Activated naive CD8-positive, alpha-beta T cell treated with anti-CD3 and anti-CD28 coated beads, Interleukin-2, amount 50 U/mL, for 16 hours (primary cell): ENCODE measurements at regions not wholly inside any gene's neighbourhood (a gene's known extent, or its start where the extent isn't known, plus 50 kb on each side); places are given as distances from the start of the nearest gene placed in this dataset.
A peak's percentile ranks its signal among the peaks of the same experiment; 100 is the strongest.

Experiments used
- DNase-seq: peaks from one replicate; pipeline ENCODE4 v3.0.0-alpha.2; 2020; ENCODE audit warnings: low read depth, low spot score

DNA sequence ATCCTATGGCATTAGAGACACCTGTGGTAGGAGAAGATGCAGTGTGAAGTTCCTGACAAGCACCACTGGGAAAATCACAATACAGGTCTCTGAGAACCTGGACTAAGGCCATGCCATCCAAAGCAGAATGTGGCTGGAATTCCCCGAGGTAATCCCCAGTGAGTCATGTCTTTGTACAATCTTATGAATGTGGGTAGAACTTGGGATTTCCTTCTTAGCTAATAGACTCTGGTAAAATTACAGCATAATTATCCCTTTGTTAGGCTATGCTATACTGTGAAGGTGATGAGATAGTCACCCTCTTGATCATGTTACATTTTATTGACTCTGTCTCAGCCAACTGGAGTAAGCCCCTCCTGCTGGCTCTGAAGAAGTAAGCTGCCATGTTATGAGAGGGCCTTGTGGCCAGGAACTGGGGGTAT is 224.3 kb upstream of the DCN start:
- DNase-seq = no peak

DNA sequence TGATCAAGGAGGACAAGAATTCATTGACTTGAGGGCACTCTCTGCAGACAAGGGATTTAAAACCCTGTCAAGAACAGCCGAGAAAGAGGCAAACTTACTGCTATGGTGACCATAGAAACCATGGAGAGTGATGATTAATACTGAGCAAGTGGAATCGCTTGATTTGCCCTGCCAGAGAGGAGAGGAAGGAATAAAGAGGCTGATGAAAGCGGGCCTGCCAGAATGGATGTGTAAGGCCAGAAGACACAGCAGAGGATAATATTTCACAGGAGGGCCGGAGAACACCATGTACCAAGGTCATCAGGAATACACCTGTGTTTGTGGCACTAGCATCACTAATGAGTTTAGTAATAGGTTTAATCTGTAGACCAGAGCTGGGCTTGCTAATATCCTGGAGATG is 221.8 kb upstream of the DCN start:
- no peak for DNase-seq

DNA sequence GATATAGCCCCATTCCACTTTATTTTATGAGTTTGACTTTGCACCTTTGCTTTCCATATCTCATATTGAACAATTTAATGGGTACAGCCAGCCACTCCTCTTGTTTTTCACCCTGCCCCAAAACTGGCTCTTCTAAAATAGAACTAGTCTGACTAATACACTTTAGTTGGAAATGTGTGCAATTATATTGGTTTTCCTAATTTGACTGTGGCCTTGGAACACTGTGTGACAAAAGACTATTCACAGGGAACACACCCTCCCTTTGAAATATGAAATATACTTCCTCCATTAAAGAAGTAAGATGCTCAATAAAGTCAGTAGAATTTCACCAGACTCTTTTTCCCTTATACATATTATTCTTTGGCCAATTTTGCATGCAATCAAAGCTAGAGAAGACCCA is 218.6 kb upstream of the DCN start:
- no peak for DNase-seq

DNA sequence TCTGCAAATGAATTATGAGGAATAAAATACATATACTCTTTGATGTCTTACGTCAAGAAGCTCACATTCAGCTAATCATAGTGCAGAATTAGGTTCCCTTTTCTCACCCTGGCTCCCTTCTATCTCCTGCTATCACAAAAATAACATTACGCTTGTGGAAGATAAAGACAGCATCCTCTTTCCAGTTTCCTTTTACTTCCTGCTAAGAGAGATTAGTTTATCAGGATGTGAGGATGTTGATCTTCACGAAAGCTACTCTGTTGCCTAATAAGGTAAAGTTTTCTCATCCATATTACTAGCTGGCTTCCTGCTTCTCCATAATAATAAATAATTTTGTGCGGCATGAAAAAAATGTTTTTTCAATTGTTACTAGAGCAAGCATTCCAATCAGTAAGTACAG is 217.7 kb upstream of the DCN start:
- no peak for DNase-seq

DNA sequence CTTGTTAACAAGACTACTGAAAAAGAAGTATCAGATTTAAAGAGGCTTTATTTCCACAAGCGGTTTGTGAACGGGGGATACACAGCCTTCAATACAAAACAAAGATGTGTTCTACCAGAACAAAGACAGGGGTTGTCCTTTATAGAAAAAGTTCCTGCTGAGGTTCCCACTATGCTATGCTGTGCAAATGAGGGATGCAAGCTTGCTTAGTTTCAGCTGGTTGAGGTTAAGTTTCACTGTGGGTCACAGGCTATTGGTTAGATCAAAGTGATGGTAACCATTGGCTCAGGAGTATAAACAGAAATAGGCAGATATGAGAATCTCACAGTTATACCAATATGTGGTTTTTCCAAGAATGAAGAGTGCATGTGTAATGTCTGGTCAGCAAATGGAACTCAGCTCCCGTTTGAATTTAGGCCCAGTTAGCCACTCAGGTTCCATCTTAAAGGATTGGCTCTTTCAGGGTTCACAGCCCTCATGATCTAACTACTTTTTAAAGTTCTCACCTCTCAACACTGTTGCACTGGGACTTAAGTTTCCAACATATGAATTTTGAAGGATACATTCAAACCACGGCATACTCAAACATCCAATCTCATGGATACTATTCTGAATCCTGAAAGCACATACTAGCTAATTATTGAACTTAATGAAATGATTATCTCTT is 215.4 kb upstream of the DCN start:
- DNase-seq = no peak

DNA sequence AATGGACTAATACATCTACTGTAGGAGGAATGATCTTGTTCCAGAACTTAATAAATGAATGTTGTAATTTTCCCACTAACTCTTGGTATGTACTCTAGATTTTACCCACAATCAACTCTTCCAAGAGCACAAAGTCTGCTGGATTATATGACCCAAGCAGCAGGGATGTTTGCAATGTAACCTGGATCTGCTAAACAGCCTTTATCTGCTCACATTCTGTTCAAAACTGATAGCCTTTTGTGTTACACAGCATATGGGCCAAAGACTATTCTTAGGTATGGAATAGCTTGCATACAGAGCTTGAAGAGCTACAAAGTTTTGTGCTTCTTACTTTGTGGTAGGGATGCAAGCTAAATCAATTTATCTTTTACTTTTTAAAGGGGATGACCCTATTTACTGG is 213.7 kb upstream of the DCN start:
- no peak for DNase-seq

DNA sequence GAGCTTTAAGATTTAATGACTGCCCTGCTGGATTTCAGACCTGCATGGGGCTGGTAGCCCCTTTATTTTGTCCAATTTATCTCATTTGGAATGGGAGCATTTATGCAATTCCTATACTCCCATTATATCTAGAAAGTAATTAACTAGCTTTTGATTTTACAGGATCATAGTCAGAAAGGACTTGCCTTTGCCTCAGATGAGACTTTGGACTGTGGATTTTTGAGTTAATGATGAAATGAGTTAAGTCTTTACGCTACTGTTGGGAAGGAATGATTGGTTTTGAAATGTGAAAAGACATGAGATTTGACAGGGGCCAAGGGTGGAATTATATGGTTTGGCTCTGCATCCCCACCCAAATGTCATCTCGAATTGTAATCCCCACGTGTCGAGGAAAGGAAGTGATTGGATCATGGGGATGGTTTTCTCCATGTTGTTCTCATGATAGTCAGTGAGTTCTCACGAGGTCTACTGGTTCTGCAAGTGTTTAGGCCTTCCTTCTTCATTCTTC is 213.1 kb upstream of the DCN start:
- no peak for DNase-seq

DNA sequence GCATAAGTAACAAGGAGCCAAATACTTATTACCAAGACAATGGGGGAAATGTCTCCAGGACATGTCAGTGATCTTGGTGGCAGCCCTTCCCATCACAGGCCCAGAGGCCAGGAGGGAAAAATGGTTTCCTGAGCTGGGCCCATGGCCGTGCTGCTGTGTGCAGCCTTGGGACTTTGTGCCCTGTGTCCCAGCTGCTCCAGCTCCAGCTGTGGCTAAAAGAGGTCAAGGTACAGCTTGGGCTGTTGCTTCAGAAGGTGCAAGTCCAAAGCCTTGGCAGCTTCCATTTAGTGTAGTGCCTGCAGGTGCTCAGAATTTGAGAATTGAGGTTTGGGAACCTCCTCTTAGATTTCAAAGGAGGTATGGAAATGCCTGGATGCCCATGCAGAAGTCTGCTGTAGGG is 212.3 kb upstream of the DCN start:
- no peak for DNase-seq

DNA sequence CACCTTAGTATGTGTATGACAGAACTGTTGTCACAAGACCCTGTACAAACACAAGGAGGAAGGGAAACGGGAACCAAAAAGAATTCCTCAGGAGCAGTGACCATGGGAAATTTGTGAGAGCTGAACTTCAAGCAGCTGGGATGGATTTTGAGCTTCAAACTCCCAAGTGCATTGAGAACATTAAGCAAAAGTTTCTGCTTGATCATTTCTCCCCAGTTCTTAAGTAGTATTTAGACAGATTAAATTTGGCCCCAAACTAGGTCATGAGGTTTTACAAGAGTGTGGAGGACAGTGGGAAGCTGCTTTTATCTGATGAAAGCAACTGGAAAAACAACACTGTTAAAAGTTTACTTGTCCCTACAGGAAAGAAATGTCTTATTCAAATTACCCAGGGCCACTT is 206.0 kb upstream of the DCN start:
- no peak for DNase-seq

DNA sequence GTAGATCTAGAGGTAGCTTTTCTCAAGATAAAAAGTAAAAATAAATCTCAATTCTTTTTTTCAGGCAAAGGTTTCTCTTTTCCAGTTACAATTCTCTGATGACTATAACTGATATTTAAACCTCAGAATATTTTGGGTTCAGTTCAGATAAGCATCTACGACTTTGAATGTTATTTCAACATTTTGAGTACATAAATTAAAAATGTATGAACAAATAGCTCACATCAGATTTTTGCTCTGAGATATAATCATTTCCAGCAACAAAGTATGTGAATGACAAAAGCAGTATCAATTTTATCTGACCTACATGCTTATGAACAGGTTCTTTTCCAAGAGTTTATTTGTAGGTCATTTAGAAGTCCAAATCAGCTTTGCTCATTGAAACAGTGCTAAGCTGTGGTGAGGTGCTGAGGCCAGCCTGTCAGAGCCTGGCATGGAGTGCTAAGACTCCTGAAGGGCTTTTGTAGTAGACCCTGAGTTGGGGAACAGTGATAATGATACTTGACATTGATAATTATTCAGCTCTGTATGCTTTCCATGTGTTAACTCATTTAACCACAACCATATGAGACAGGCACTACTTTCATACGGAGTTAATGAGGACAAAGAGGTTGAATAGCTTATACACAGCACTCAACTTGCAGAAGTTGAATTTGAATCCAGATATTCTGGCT is 205.0 kb upstream of the DCN start:
- no peak for DNase-seq

DNA sequence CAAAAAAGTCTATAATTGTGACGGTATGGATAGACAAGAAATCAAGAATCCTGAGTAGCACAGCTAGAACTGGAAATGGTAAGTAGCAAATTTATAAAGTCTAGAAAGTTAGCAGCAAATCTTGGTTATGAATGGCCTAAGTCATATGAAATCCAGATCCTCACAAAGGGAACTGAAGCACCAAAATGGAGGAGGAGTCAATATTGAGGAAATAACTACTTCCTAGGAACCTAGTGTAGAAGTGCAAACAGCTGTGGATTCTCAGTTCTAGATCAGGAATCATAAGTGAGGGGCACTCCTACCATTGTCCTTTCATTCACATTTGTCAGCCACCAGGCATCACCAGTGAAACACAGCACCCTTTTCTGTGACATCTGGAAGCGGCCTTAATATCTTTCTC is 202.2 kb upstream of the DCN start:
- no peak for DNase-seq

DNA sequence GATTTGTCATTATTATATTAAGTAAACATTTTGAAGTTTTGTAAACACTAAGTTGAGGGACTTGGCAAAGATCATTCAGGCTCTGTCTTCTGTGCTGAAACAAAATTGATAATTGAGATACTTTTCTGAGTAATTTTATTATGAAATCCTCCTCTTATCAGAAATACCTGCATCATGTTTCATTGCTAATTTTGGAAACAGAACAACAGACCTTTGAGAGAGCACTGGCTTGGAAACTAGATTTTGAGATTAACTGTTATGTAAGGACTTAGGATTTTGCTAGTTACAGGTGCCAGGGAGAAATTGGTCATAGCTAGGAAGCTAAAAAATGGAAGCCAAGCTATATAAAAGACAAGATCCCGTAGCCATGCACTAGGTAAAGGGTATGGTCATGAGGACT is 201.7 kb upstream of the DCN start:
- no peak for DNase-seq

DNA sequence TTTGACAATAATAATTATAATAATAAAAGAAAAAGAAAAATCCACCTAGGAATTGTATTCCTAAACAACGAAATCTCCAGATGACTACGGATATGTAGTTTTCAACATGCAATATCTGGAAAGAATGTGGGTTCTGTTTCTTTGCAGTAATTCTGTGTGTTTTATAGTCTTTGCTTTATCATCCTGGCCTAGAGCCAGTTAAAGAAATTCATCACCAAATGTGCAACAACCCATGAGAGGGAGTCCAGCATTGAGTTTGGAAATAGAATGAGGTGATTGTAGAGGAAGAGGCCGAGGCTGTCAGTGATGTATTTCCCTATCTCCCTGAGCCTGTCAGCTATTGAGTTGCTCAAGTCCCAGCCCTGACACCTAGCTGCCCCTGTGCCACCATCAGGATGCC is 200.5 kb upstream of the DCN start:
- no peak for DNase-seq

DNA sequence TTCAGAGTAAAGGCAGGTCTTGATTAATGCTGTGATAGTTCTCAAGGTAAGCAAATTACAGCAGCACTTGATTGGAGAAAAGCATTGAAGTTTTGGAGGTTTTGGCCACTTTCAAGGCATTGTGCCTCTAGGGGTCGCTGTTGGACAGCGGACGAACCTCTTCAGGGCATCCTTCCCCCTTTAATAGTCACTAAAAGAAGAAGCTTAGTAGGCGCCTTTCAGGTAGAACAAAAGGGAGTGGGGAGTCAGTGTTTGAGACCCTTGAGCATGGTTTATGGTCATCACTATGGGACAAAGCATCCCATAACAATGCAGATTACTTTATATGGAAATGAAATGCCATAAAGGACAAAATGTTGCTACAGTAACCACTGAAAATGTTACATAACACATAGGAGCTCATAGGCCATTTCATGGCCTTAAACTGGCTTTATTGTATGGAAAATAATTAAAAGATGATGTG is 199.5 kb upstream of the DCN start:
- peak; percentile 77 for DNase-seq

DNA sequence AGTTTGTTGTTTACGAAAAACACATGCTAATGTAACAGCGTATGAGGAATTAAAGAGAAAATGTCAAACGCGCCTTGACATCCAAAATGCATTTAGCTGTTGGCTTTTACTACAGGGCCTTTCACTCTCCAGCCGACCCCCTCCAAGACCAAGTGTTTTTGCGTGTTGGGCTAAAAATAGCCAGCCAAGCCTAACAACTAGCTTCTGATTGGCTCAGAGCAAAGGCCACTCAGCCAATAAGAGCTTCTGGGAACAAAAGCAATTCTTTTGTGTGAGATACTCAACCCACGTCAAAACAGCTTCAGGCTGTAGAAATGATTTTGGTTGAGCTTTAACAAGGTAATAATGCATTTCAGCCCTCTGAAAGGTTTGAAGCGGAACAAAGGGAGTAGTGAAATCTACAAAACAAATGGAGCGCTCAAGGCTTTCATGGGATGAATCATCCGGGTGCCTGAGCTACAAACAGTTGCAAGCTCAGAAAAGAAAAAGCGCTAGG is 198.7 kb upstream of the DCN start:
- no peak for DNase-seq

DNA sequence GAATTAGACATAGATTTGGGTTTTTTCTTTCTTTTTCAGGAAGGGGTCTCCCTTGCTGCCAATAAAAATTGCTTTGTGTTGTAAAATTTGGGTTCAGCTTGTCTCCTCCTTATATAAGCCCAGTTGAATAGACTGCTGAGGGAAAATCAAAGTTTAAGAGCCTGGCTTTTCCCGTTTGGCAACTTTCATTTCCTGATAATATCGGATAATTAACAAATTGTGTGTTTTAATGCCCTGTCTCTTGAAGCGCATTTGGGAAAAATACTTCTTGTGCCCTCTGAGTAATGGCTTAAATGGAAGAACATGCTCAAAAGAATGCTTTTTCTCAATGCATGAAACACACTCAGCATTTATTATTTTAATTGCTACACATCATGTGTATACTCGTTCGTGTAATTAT is 198.0 kb upstream of the DCN start:
- no peak for DNase-seq

DNA sequence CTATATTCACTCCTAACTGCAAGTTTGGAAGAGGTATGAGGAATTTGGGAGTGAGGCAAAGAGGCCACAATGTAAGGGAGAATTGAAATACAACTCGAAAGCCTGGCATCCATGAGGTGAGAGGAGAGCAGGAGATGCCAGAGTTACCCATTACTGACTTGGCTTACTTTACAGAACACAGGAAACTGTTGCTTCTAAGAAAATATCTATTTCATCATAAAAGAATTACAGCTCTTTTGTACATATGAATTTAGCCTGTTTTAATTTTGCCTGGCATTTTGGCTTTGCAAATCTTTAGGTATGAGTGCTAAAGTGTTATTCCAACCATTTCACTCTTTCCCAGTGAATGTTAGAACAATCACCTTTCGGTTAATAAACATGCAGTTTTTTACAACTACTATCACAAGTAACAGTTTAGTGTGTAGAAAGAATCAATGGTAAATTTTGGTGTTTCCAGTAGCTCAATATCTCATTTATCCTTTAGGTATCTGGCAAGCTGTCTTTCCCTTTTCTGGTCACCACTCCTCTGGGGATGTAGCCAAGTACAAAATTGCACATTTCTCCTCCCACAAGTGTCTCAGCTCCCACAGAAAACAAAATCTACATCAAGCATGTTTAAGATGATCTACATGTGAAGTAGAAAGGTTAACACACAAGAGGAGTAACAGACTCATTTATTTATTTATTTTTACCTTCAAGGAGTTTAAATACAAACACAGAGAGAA is 196.6 kb upstream of the DCN start:
- no peak for DNase-seq

DNA sequence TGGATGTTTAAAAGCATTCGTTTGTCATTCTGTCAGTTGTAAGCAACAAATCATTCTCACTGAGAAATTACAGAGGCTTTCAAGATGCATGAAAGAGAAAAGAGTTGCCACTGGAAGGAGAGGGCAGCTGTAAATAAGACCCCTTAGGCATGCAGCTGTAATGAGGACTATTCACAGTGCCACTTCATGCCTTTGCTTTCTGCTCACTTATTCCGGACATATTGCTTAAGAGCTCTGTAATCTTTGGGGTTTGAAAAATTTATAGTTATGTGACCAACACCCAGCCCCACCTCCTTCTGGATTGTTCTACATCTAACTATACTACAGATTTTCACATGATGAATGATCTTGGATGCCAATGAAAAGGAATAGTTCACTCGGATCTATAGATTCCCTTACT is 194.8 kb upstream of the DCN start:
- DNase-seq = no peak

DNA sequence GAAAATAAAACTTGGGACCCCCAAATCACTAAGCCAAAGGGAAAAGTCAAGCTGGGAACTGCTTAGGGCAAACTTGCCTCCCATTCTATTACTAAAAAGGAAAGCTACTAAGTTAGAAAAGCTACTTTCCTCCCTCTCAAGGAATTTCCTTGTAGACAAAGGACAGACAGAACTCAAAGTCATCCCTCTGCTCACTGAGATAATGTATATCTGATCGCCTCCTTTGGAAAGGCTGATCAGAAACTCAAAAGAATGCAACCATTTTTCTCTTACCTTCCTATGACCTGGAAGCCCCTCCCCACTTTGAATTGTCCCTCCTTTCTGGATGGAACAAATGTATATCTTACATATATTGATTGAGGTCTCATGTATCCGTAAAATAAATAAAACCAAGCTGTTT is 190.5 kb upstream of the DCN start:
- DNase-seq = no peak

DNA sequence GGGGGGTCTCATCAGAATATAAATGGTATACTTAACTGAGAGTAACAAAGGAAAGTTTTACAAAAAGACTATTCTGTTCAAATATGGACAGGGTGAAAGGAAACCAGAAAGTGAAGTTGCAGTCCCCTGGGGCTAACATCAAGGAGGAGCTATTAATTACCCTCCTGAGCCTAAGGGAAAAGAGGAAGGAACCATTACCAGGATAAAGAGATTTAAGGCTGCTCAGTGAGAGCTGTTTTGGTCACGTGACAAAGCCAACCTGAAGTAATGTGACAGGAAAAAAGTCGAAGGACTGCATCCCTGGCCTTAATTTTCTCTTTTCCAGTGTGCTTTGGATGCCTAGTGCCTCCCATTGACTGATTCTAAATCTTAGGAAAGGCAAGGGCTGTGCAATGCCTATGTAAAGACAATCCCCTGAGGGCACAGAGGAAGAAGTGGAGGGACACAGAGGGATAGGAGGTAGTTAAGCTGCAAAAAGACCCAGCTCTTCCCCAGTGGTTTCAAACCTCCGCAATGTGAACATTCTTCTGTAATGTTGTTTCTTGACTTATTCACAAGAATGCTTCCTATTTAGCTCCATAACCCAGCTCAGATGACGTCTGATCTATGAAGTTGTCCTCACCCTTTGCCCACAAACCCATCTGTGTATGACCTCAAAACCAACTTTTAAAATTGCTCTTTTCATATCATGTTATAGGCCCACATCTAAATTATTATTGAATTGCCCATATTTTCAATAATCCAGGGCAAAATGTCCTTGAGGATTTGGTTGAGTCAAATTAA is 187.7 kb upstream of the DCN start:
- DNase-seq = no peak

DNA sequence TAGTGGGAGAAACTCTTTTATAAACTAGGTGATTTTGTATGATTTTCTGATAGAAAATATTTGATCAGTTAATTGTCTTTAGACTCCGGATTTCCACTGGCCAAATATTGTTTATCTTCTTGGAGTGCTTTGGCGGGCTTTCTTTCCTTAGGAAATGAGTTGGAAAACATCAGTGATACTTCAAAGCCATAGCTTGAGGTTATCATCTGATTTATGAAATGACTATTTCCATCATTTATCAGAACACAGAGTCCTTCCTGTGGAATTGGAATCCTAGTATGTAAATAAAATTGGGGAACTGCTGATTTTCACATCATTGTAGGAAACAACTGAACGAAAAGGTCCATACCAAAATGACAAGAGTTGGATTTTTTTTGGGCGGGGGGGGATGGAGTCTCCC is 186.0 kb upstream of the DCN start:
- DNase-seq = no peak
